ENCODE measurements at regions not wholly inside any gene's neighbourhood (a gene's known extent, or its start where the extent isn't known, plus 50 kb on each side); places are given as distances from the start of the nearest gene placed in this dataset.

DNA sequence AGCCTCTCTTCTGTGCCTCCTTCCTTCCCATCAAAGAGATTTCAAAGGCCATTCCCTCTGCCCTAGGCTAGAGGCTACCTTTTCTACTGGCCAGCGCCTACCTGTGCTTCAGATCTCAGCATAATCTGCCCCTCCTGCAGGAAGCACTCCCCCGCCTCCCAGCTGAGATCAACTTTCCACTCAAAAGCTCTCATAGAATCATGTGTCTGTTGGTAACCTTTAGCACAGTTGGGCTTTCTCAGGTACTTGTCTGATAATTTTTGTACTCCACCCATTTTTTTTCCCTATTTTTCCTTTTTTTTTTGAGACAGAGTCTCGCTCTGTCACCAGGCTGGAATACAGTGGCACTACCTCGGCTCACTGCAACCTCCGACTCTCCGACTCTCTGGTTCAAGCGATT is 231.0 kb upstream of the PRSS58 start:
- TF ChIP-seq, protein P1, sequence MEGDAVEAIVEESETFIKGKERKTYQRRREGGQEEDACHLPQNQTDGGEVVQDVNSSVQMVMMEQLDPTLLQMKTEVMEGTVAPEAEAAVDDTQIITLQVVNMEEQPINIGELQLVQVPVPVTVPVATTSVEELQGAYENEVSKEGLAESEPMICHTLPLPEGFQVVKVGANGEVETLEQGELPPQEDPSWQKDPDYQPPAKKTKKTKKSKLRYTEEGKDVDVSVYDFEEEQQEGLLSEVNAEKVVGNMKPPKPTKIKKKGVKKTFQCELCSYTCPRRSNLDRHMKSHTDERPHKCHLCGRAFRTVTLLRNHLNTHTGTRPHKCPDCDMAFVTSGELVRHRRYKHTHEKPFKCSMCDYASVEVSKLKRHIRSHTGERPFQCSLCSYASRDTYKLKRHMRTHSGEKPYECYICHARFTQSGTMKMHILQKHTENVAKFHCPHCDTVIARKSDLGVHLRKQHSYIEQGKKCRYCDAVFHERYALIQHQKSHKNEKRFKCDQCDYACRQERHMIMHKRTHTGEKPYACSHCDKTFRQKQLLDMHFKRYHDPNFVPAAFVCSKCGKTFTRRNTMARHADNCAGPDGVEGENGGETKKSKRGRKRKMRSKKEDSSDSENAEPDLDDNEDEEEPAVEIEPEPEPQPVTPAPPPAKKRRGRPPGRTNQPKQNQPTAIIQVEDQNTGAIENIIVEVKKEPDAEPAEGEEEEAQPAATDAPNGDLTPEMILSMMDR (conservative IDR thresholded peaks at IDR 0.05; ENCODE audit: low read depth, low read length), result no peak
- TF ChIP-seq FOS (IDR thresholded peaks at IDR 0.05; ENCODE audit: low read depth, low read length), result no peak
